Esophagus squamous epithelium (tissue), 4 donors: ENCODE measurements at regions not wholly inside any gene's neighbourhood (a gene's known extent, or its start where the extent isn't known, plus 50 kb on each side); places are given as distances from the start of the nearest gene placed in this dataset.

Experiments
- CTCF ChIP-seq, 6 experiments: fragments of 450-650 bp in 4 of 6; fragments of 200-600 bp in 2 of 6; sonication (generic) in 2 of 6; IDR thresholded peaks; one replicate each; pipeline ENCODE4 v1.5.1; 2016 to 2019; ENCODE audit warnings: antibody characterized with exemption in 6 of 6, mild to moderate bottlenecking in 4 of 6, moderate library complexity in 4 of 6
- POLR2A ChIP-seq, 4 donors: fragments of 450-650 bp; IDR thresholded peaks; one replicate each; pipeline ENCODE4 v1.6.1; 2017; ENCODE audit warnings: antibody characterized with exemption in 4 of 4, mild to moderate bottlenecking in 4 of 4, moderate library complexity in 3 of 4

GRCh38 chr2:207217442-207217841, 51.7 kb upstream of the KLF7 start:
- TF ChIP-seq CTCF (IDR thresholded peaks at IDR 0.05) (no peak), POLR2A (IDR thresholded peaks at IDR 0.05) (no peak)
